Endothelial cell of umbilical vein (primary cell): ENCODE measurements at regions not wholly inside any gene's neighbourhood (a gene's known extent, or its start where the extent isn't known, plus 50 kb on each side); places are given as distances from the start of the nearest gene placed in this dataset.

Experiments used
- BruUV-seq: library from RNA; stranded (reverse); fragments of 400-500 nt; replicated peaks from 2 replicates; lab custom pipeline; 2021; lab: Mats Ljungman, UMichigan
- CTCF ChIA-PET: fragments of 300-600, 350-600 bp; sonication (Branson Sonifier 250); formaldehyde crosslinking; loops from one replicate; lab custom pipeline; 2021; ENCODE audit warnings: antibody characterized with exemption, inconsistent platforms; lab: Charles Lee
- POLR2A ChIA-PET: fragments of 300-600, 350-600 bp; sonication (Branson Sonifier 250); formaldehyde crosslinking; loops from one replicate; lab custom pipeline; 2021; ENCODE audit warnings: antibody characterized with exemption, inconsistent platforms; lab: Charles Lee
- DNase-seq: peaks from one replicate; pipeline ENCODE4 v3.0.0-alpha.2; 2011; ENCODE audit warnings: low read depth, low spot score
- FAIRE-seq: peaks from 2 replicates; lab custom pipeline; 2011; peaks lifted over from hg19 to GRCh38; lab: Jason Lieb, UNC
- H2AFZ ChIP-seq: 2 replicates; pipeline ENCODE4 v1.6.0; 2012; ENCODE audit warnings: low read depth, low read length, control low read depth, inconsistent platforms
- H3K27ac ChIP-seq: 2 replicates; pipeline ENCODE4 v1.5.1; 2011; ENCODE audit warnings: low read depth, mild to moderate bottlenecking, control low read depth, low read length, moderate library complexity; ENCODE audit not compliant: insufficient read depth
- H3K27me3 ChIP-seq, 2 experiments: 2 replicates each; pipeline versions ENCODE4 v1.6.0 to v1.6.1; 2011; ENCODE audit warnings: low read length in 2 of 2, mixed read lengths in 1 of 2; ENCODE audit not compliant: control insufficient read depth in 2 of 2, insufficient read depth in 2 of 2
- H3K36me3 ChIP-seq, 2 experiments: 2 replicates in 1 of 2; 3 replicates in 1 of 2; pipeline ENCODE4 v1.5.1; 2011; ENCODE audit warnings: low read length in 2 of 2, mild to moderate bottlenecking in 1 of 2, moderate library complexity in 1 of 2; ENCODE audit not compliant: control insufficient read depth in 2 of 2, insufficient read depth in 2 of 2; ENCODE audit errors: extremely low read depth in 1 of 2
- H3K4me1 ChIP-seq: 3 replicates; pipeline ENCODE4 v1.5.1; 2011; ENCODE audit warnings: mild to moderate bottlenecking, low read length; ENCODE audit not compliant: control insufficient read depth, insufficient read depth; ENCODE audit errors: extremely low read depth
- H3K4me2 ChIP-seq: 2 replicates; pipeline ENCODE4 v1.6.1; 2011; ENCODE audit warnings: low read length, control low read depth, mixed read lengths; ENCODE audit not compliant: insufficient read depth
- H3K4me3 ChIP-seq, 3 experiments: fragments of 200-600 bp in 1 of 3; sonication (generic), shearing (Covaris generic) in 1 of 3; replicated peaks in 1 of 3; 2 replicates each; pipeline ENCODE4 v1.5.1; 2011 to 2016; ENCODE audit warnings: control low read depth in 3 of 3, low read length in 3 of 3, mild to moderate bottlenecking in 2 of 3, inconsistent platforms in 1 of 3, low read depth in 1 of 3, moderate library complexity in 1 of 3; ENCODE audit not compliant: insufficient read depth in 1 of 3
- H3K79me2 ChIP-seq: 2 replicates; pipeline ENCODE4 v1.6.0; 2012; ENCODE audit warnings: low read length, inconsistent platforms; ENCODE audit not compliant: control insufficient read depth, insufficient read depth
- H3K9ac ChIP-seq: replicated peaks from 2 replicates; pipeline ENCODE3; 2011; ENCODE audit warnings: low read length, control low read depth; ENCODE audit not compliant: insufficient read depth; ENCODE audit errors: extremely low read depth
- H3K9me1 ChIP-seq: replicated peaks from 3 replicates; pipeline ENCODE4 v1.6.0; 2011; ENCODE audit warnings: mild to moderate bottlenecking, low read length; ENCODE audit not compliant: control insufficient read depth, insufficient read depth; ENCODE audit errors: extremely low read depth
- H3K9me3 ChIP-seq: replicated peaks from 2 replicates; pipeline ENCODE4 v1.5.1; 2012; ENCODE audit warnings: low read length, inconsistent platforms; ENCODE audit not compliant: control insufficient read depth, insufficient read depth
- H4K20me1 ChIP-seq: replicated peaks from 2 replicates; pipeline ENCODE3; 2011; ENCODE audit warnings: mild to moderate bottlenecking, low read length; ENCODE audit not compliant: control insufficient read depth, insufficient read depth; ENCODE audit errors: extremely low read depth
- EZH2 ChIP-seq: IDR thresholded peaks from 2 replicates; pipeline ENCODE4 v1.6.1; 2012; ENCODE audit warnings: borderline replicate concordance, low read depth, mild to moderate bottlenecking, moderate library complexity, low read length, inconsistent platforms; ENCODE audit not compliant: severe bottlenecking
- FOS ChIP-seq: IDR thresholded peaks from 2 replicates; pipeline ENCODE4 v1.6.1; 2011; ENCODE audit warnings: mild to moderate bottlenecking, low read length, moderate library complexity, borderline replicate concordance; ENCODE audit not compliant: insufficient read depth
- GATA2 ChIP-seq: IDR thresholded peaks from 2 replicates; pipeline ENCODE4 v1.7.0; 2011; ENCODE audit warnings: low read depth, mild to moderate bottlenecking, moderate library complexity, mixed read lengths, low read length; ENCODE audit not compliant: insufficient read length, insufficient read depth
- JUN ChIP-seq: IDR thresholded peaks from 2 replicates; pipeline ENCODE4 v1.6.1; 2011; ENCODE audit warnings: borderline replicate concordance, low read depth; ENCODE audit not compliant: insufficient read length, insufficient read depth
- MYC ChIP-seq: IDR thresholded peaks from one replicate; pipeline ENCODE4 v1.6.1; 2011; ENCODE audit warnings: mild to moderate bottlenecking, low read depth, low read length
- POLR2A ChIP-seq: IDR thresholded peaks from 2 replicates; pipeline ENCODE4 v1.6.1; 2012; ENCODE audit warnings: low read depth, mild to moderate bottlenecking, control low read depth, low read length
- POLR2AphosphoS5 ChIP-seq: IDR thresholded peaks from 2 replicates; pipeline ENCODE4 v1.6.1; 2012; ENCODE audit warnings: low read depth, mild to moderate bottlenecking, control low read depth, low read length, moderate library complexity; ENCODE audit not compliant: insufficient read depth
- dilution Hi-C: fragments of 300-500 bp; cut with MboI; formaldehyde crosslinking; loops from one replicate; pipeline ENCODE4 v1.15.0; 2019; ENCODE audit warnings: low sequenced_read_pairs; ENCODE audit not compliant: extremely low pct_ligation_motif_present
- intact Hi-C: fragments of 100-400 bp; cut with micrococcal nuclease; formaldehyde crosslinking; loops from one replicate; pipeline ENCODE4 v1.10.0; 2022
- TF ChIP-seq, protein P1 (sequence below), 2 donors: IDR thresholded peaks; 1 replicate in 1 of 2; 2 replicates in 1 of 2; pipeline ENCODE4 v1.5.1; 2011; ENCODE audit warnings: low read length in 2 of 2, mild to moderate bottlenecking in 2 of 2, moderate library complexity in 2 of 2, control low read depth in 1 of 2, inconsistent platforms in 1 of 2, low read depth in 1 of 2; ENCODE audit not compliant: insufficient read depth in 1 of 2; ENCODE audit errors: extremely low read depth in 1 of 2
- TF ChIP-seq, protein P2 (sequence below): IDR thresholded peaks from 2 replicates; pipeline ENCODE4 v1.6.1; 2011; ENCODE audit not compliant: insufficient read depth, insufficient read length

DNA sequence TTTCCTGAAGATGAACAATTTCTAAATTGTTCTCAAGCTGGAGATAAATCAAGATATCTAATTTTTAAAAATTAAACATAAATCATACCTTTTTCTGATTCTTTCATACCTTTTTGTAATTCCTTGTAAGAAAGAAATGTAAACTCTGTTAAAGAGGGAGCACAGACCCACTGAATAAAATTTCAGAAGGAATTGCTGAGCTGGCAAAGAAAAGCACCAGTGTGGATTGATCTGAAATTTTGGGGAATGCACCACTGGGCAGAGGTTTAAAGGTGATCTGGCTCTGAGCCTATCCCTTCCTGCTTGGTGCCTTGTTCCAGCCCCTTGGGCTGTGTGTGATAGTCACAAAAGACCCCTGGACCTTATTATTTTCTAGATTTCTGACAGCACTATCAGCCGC lies 118.3 kb upstream of the THSD7B start:
- BruUV-seq = no TSS peak
- Histone ChIP-seq H3K4me1 (no peaks in the 10 kb centered on the region), H3K79me2 (no peaks in the 10 kb centered on the region), H2AFZ (no peak overlapping the region), H3K4me3 (no peak overlapping the region), H3K9me1 (no peaks in the 10 kb centered on the region), H3K36me3 (no peaks in the 10 kb centered on the region), H3K27ac (no peak overlapping the region), H3K27me3 (no peaks in the 10 kb centered on the region), H3K9ac (no peak overlapping the region), H3K9me3 (peaks cover 10% of the 10 kb centered on the region), H3K4me2 (no peak overlapping the region), H4K20me1 (no peaks in the 10 kb centered on the region)
- DNase-seq (no peak), FAIRE-seq (no peak)
- intact Hi-C loops (no loop called here), dilution Hi-C loops (no loop called here)
- ChIA-PET POLR2A (no interaction called here), CTCF (no interaction called here)
- TF ChIP-seq POLR2A (no peak), JUN (no peak), POLR2AphosphoS5 (no peak), MYC (no peak), GATA2 (no peak), EZH2 (no peak), FOS (no peak)
- TF ChIP-seq, protein P1, sequence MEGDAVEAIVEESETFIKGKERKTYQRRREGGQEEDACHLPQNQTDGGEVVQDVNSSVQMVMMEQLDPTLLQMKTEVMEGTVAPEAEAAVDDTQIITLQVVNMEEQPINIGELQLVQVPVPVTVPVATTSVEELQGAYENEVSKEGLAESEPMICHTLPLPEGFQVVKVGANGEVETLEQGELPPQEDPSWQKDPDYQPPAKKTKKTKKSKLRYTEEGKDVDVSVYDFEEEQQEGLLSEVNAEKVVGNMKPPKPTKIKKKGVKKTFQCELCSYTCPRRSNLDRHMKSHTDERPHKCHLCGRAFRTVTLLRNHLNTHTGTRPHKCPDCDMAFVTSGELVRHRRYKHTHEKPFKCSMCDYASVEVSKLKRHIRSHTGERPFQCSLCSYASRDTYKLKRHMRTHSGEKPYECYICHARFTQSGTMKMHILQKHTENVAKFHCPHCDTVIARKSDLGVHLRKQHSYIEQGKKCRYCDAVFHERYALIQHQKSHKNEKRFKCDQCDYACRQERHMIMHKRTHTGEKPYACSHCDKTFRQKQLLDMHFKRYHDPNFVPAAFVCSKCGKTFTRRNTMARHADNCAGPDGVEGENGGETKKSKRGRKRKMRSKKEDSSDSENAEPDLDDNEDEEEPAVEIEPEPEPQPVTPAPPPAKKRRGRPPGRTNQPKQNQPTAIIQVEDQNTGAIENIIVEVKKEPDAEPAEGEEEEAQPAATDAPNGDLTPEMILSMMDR (IDR thresholded peaks at IDR 0.05; ENCODE audit: extremely low read depth in 1 of 2, insufficient read depth in 1 of 2, low read depth in 1 of 2, low read length in 2 of 2) = no peak
- TF ChIP-seq, protein P2, sequence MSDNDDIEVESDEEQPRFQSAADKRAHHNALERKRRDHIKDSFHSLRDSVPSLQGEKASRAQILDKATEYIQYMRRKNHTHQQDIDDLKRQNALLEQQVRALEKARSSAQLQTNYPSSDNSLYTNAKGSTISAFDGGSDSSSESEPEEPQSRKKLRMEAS = no peak
